Smooth muscle cell (in vitro differentiated cells): ENCODE measurements at regions not wholly inside any gene's neighbourhood (a gene's known extent, or its start where the extent isn't known, plus 50 kb on each side); places are given as distances from the start of the nearest gene placed in this dataset.

Source experiments
- DNase-seq: peaks from one replicate; lab custom pipeline; 2025; ENCODE audit not compliant: unreplicated experiment; lab: John Stamatoyannopoulos, UW
- H2AFZ ChIP-seq: fragments of 200-600 bp; sonication (generic); 2 replicates; pipeline ENCODE4 v1.6.0; 2016; ENCODE audit warnings: antibody characterized with exemption, low read depth, mild to moderate bottlenecking
- H3F3A ChIP-seq: fragments of 200-600 bp; sonication (generic); 2 replicates; pipeline ENCODE4 v1.6.0; 2017; ENCODE audit warnings: antibody characterized with exemption, low read depth
- H3K27ac ChIP-seq: fragments of 200-600 bp; sonication (generic); 2 replicates; pipeline ENCODE4 v1.5.1; 2016; ENCODE audit warnings: low read depth, mild to moderate bottlenecking
- H3K27me3 ChIP-seq: fragments of 200-600 bp; sonication (generic); 2 replicates; pipeline ENCODE4 v1.6.1; 2016; ENCODE audit warnings: low read depth, mild to moderate bottlenecking
- H3K36me3 ChIP-seq: fragments of 200-600 bp; sonication (generic); 2 replicates; pipeline ENCODE4 v1.5.1; 2016; ENCODE audit warnings: low read depth
- H3K4me1 ChIP-seq: fragments of 200-600 bp; sonication (generic); 2 replicates; pipeline ENCODE4 v1.5.1; 2016; ENCODE audit warnings: low read depth
- H3K4me2 ChIP-seq: fragments of 200-600 bp; sonication (generic); 2 replicates; pipeline ENCODE4 v1.6.0; 2016; ENCODE audit warnings: mild to moderate bottlenecking
- H3K4me3 ChIP-seq: fragments of 200-600 bp; sonication (generic); 2 replicates; pipeline ENCODE4 v1.5.1; 2016; ENCODE audit warnings: mild to moderate bottlenecking
- H3K79me2 ChIP-seq: fragments of 200-600 bp; sonication (generic); 2 replicates; pipeline ENCODE4 v1.6.0; 2016; ENCODE audit warnings: low read depth, mild to moderate bottlenecking
- H3K9ac ChIP-seq: fragments of 200-600 bp; sonication (generic); 2 replicates; pipeline ENCODE4 v1.6.0; 2016; ENCODE audit warnings: low read depth
- H3K9me3 ChIP-seq: fragments of 200-600 bp; sonication (generic); replicated peaks from 2 replicates; pipeline ENCODE4 v1.5.1; 2016; ENCODE audit warnings: low read depth
- H4K20me1 ChIP-seq: fragments of 200-600 bp; sonication (generic); 2 replicates; pipeline ENCODE4 v1.6.0; 2016; ENCODE audit warnings: low read depth
- CTCF ChIP-seq: fragments of 200-600 bp; sonication (generic); IDR thresholded peaks from 2 replicates; pipeline ENCODE4 v1.5.1; 2017; ENCODE audit warnings: borderline replicate concordance, mild to moderate bottlenecking, antibody characterized with exemption; ENCODE audit not compliant: insufficient read depth, poor library complexity, severe bottlenecking
- WGBS: methylation state at CpG from one replicate; pipeline ENCODE4 v1.1.7; 2016; ENCODE audit warnings: low lambda C conversion rate; 5-methylcytosine and 5-hydroxymethylcytosine counted together

- H3K9me3 ChIP-seq: no peaks in the 10 kb centered on the region
- no peak for DNase-seq
- H2AFZ ChIP-seq: no peak overlapping the region
- WGBS: 70% methylated on average over 5 of the region's 5 CpGs
- peaks cover 3% of the 10 kb centered on the region for H3K4me1 ChIP-seq
- no peaks in the 10 kb centered on the region for H3K36me3 ChIP-seq
- no peaks in the 10 kb centered on the region for H3K79me2 ChIP-seq
- no peaks in the 10 kb centered on the region for H3K27me3 ChIP-seq
- no peak for TF ChIP-seq CTCF
- H3F3A ChIP-seq: no peaks in the 10 kb centered on the region
- no peak overlapping the region for H3K4me3 ChIP-seq
- no peak overlapping the region for H3K9ac ChIP-seq
- H4K20me1 ChIP-seq: no peaks in the 10 kb centered on the region
- H3K27ac ChIP-seq: no peak overlapping the region
- H3K4me2 ChIP-seq: no peak overlapping the region
Observed at GRCh38 chr1:219271818-219272535, 98.3 kb downstream of the LYPLAL1 start.

GRCh38 chr1:219269171-219269570, 95.5 kb downstream of the LYPLAL1 start:
- Histone ChIP-seq H3K79me2 (no peaks in the 10 kb centered on the region), H3K4me2 (no peak overlapping the region), H2AFZ (no peak overlapping the region), H3K4me3 (no peak overlapping the region), H3F3A (no peaks in the 10 kb centered on the region), H3K36me3 (no peaks in the 10 kb centered on the region), H3K27ac (no peak overlapping the region), H3K4me1 (peaks cover 3% of the 10 kb centered on the region), H3K27me3 (no peaks in the 10 kb centered on the region), H3K9ac (no peak overlapping the region), H4K20me1 (no peaks in the 10 kb centered on the region), H3K9me3 (no peaks in the 10 kb centered on the region)
- TF ChIP-seq CTCF: no peak
- DNase-seq: no peak

- H3K4me3 ChIP-seq: no peak overlapping the region
- peaks cover 2% of the 10 kb centered on the region for H3K36me3 ChIP-seq
- WGBS: 43% methylated on average over 2 of the region's 2 CpGs
- H3K4me2 ChIP-seq: no peak overlapping the region
- H2AFZ ChIP-seq: no peak overlapping the region
- no peaks in the 10 kb centered on the region for H3K79me2 ChIP-seq
- no peaks in the 10 kb centered on the region for H3K9me3 ChIP-seq
- H3F3A ChIP-seq: no peaks in the 10 kb centered on the region
- no peak overlapping the region for H3K9ac ChIP-seq
- no peak for DNase-seq
- peaks cover under 1% of the 10 kb centered on the region for H3K4me1 ChIP-seq
- no peak for TF ChIP-seq CTCF
- no peaks in the 10 kb centered on the region for H4K20me1 ChIP-seq
- H3K27me3 ChIP-seq: no peaks in the 10 kb centered on the region
- H3K27ac ChIP-seq: no peak overlapping the region
Observed at GRCh38 chr1:219266524-219266923, 92.8 kb downstream of the LYPLAL1 start.

- Histone ChIP-seq H3K9me3 (peaks cover 6% of the 10 kb centered on the region), H3K27ac (no peak overlapping the region), H3K36me3 (peaks cover 8% of the 10 kb centered on the region), H3F3A (no peaks in the 10 kb centered on the region), H3K9ac (no peak overlapping the region), H4K20me1 (no peaks in the 10 kb centered on the region), H3K27me3 (no peaks in the 10 kb centered on the region), H3K4me2 (no peak overlapping the region), H2AFZ (no peak overlapping the region), H3K79me2 (no peaks in the 10 kb centered on the region), H3K4me3 (no peak overlapping the region), H3K4me1 (no peaks in the 10 kb centered on the region)
- DNase-seq: no peak
- WGBS: 97% methylated on average over 2 of the region's 2 CpGs
- no peak for TF ChIP-seq CTCF
Observed at GRCh38 chr1:219265026-219265515, 91.4 kb downstream of the LYPLAL1 start.
